M059J (cell line): ENCODE measurements at regions not wholly inside any gene's neighbourhood (a gene's known extent, or its start where the extent isn't known, plus 50 kb on each side); places are given as distances from the start of the nearest gene placed in this dataset.
"Not testable (repeated sequence)": the region's sequence is repeated elsewhere in the genome, so short reads cannot be mapped to it uniquely, and the experiment has no call there.

Experiments
- DNase-seq: peaks from one replicate; pipeline ENCODE4 v3.0.0-alpha.2; 2012; ENCODE audit warnings: low read depth

GRCh38 chr10:122780391-122780790 is 65.3 kb downstream of the CUZD1 start:
- DNase-seq, result peak; percentile 83

GRCh38 chr10:122779924-122780323 is 65.7 kb downstream of the CUZD1 start:
- no peak for DNase-seq

GRCh38 chr10:122777515-122778059 is 68.1 kb downstream of the CUZD1 start:
- no peak for DNase-seq

- no peak for DNase-seq
Measured at GRCh38 chr10:122774231-122774630, 71.4 kb downstream of the CUZD1 start.

- not testable (repeated sequence) for DNase-seq
Measured at GRCh38 chr10:122771404-122771803, 71.8 kb upstream of the C10orf120 start.

- no peak for DNase-seq
Measured at GRCh38 chr10:122768389-122768745, 68.7 kb upstream of the C10orf120 start.

- DNase-seq, result no peak
Measured at GRCh38 chr10:122767621-122768388, 68.2 kb upstream of the C10orf120 start.

- no peak for DNase-seq
Measured at GRCh38 chr10:122765412-122765811, 65.8 kb upstream of the C10orf120 start.

GRCh38 chr10:122756656-122757055 is 57.0 kb upstream of the C10orf120 start:
- DNase-seq, result no peak

GRCh38 chr10:122754491-122755235 is 55.0 kb upstream of the C10orf120 start:
- no peak for DNase-seq

GRCh38 chr10:122749886-122750285 is 50.2 kb upstream of the C10orf120 start:
- DNase-seq, result no peak
